A673 (cell line): ENCODE measurements at regions not wholly inside any gene's neighbourhood (a gene's known extent, or its start where the extent isn't known, plus 50 kb on each side); places are given as distances from the start of the nearest gene placed in this dataset.

Experiments
- BruUV-seq: library from RNA; stranded (reverse); fragments of 400-500 nt; replicated peaks from 2 replicates; lab custom pipeline; 2021; lab: Mats Ljungman, UMichigan
- CTCF ChIA-PET: fragments of 300-600 bp; sonication (Branson Sonifier 250); formaldehyde crosslinking; loops from one replicate; lab custom pipeline; 2022; ENCODE audit warnings: antibody characterized with exemption; lab: Charles Lee
- POLR2A ChIA-PET: fragments of 300-600 bp; sonication (Branson Sonifier 250); formaldehyde crosslinking; loops from one replicate; lab custom pipeline; 2022; ENCODE audit warnings: antibody characterized with exemption; ENCODE audit not compliant: low non-redundant PET; lab: Charles Lee
- DNase-seq: peaks from one replicate; pipeline ENCODE4 v3.0.0-alpha.2; 2015; ENCODE audit warnings: low spot score
- H3K27ac ChIP-seq: fragments of 200-600 bp; sonication (generic); 2 replicates; pipeline ENCODE4 v1.5.1; 2016; ENCODE audit warnings: mixed run types, low read depth, mild to moderate bottlenecking, mixed read lengths, antibody characterized with exemption, low read length; ENCODE audit not compliant: poor library complexity, severe bottlenecking
- H3K27me3 ChIP-seq: fragments of 200-600 bp; sonication (generic); replicated peaks from 2 replicates; pipeline ENCODE4 v1.6.1; 2017; ENCODE audit warnings: mixed run types, low read depth, mild to moderate bottlenecking, mixed read lengths, antibody characterized with exemption, low read length; ENCODE audit not compliant: insufficient read depth, poor library complexity
- H3K36me3 ChIP-seq: fragments of 200-600 bp; sonication (generic); 2 replicates; pipeline ENCODE4 v1.6.1; 2016; ENCODE audit warnings: mixed run types, mild to moderate bottlenecking, mixed read lengths, antibody characterized with exemption, low read length; ENCODE audit not compliant: insufficient read depth, poor library complexity, severe bottlenecking
- H3K4me1 ChIP-seq: fragments of 200-600 bp; sonication (generic); 2 replicates; pipeline ENCODE4 v1.6.1; 2017; ENCODE audit warnings: mixed run types, mild to moderate bottlenecking, mixed read lengths, antibody characterized with exemption, low read length; ENCODE audit not compliant: insufficient read depth, poor library complexity, severe bottlenecking
- H3K4me3 ChIP-seq: fragments of 200-600 bp; sonication (generic); 2 replicates; pipeline ENCODE4 v1.5.1; 2016; ENCODE audit warnings: low read depth, mixed run types, mild to moderate bottlenecking, mixed read lengths, low read length; ENCODE audit not compliant: poor library complexity, severe bottlenecking
- H3K9me3 ChIP-seq: fragments of 200-600 bp; sonication (generic); 2 replicates; pipeline ENCODE4 v1.6.1; 2016; ENCODE audit warnings: mixed run types, low read depth, mild to moderate bottlenecking, mixed read lengths, antibody characterized with exemption, low read length; ENCODE audit not compliant: poor library complexity, severe bottlenecking
- EZH2 ChIP-seq: fragments of 200-600 bp; sonication (generic); IDR thresholded peaks from 2 replicates; pipeline ENCODE4 v1.6.1; 2017; ENCODE audit warnings: borderline replicate concordance, low read depth, mild to moderate bottlenecking, mixed read lengths, antibody characterized with exemption, low read length; ENCODE audit not compliant: poor library complexity, severe bottlenecking
- intact Hi-C: fragments of 100-400 bp; cut with micrococcal nuclease; formaldehyde crosslinking; loops from one replicate; pipeline ENCODE4 v1.10.0; 2022; ENCODE audit not compliant: unreplicated experiment
- TF ChIP-seq, protein P1 (sequence below): fragments of 300-800, 200-600 bp; sonication (generic); conservative IDR thresholded peaks from 2 replicates; pipeline ENCODE4 v1.5.1; 2017; ENCODE audit warnings: low read depth, mild to moderate bottlenecking, antibody characterized with exemption, low read length, moderate library complexity, mixed read lengths

DNA sequence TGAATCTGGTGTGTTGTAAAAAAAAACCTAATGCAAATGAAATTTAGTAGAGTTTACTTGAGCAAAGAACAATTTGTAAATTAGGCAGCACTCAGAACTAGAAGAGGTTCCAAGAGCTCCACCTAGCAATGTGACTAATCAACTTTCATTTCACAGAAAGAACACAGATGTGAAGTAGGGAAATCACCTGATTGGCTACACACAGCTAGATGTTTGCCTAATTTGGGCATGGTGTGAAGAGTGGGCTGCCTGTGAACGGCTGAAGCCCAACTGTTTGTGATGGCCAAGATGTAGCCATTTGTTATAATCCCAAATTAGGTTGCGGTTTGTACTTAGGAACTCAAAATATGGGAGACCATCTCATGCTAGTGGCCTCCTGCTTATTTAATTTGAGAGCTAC, 724.4 kb upstream of the SLITRK5 start:
- H3K4me3 ChIP-seq: no peak overlapping the region
- H3K27me3 ChIP-seq: no peaks in the 10 kb centered on the region
- no peaks in the 10 kb centered on the region for H3K9me3 ChIP-seq
- POLR2A ChIA-PET: no interaction called here
- no TSS peak for BruUV-seq
- CTCF ChIA-PET: no interaction called here
- no peak for TF ChIP-seq EZH2
- TF ChIP-seq, protein P1, sequence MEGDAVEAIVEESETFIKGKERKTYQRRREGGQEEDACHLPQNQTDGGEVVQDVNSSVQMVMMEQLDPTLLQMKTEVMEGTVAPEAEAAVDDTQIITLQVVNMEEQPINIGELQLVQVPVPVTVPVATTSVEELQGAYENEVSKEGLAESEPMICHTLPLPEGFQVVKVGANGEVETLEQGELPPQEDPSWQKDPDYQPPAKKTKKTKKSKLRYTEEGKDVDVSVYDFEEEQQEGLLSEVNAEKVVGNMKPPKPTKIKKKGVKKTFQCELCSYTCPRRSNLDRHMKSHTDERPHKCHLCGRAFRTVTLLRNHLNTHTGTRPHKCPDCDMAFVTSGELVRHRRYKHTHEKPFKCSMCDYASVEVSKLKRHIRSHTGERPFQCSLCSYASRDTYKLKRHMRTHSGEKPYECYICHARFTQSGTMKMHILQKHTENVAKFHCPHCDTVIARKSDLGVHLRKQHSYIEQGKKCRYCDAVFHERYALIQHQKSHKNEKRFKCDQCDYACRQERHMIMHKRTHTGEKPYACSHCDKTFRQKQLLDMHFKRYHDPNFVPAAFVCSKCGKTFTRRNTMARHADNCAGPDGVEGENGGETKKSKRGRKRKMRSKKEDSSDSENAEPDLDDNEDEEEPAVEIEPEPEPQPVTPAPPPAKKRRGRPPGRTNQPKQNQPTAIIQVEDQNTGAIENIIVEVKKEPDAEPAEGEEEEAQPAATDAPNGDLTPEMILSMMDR: no peak
- no peak overlapping the region for H3K27ac ChIP-seq
- no peaks in the 10 kb centered on the region for H3K4me1 ChIP-seq
- intact Hi-C loops: no loop called here
- H3K36me3 ChIP-seq: no peaks in the 10 kb centered on the region
- DNase-seq: no peak

DNA sequence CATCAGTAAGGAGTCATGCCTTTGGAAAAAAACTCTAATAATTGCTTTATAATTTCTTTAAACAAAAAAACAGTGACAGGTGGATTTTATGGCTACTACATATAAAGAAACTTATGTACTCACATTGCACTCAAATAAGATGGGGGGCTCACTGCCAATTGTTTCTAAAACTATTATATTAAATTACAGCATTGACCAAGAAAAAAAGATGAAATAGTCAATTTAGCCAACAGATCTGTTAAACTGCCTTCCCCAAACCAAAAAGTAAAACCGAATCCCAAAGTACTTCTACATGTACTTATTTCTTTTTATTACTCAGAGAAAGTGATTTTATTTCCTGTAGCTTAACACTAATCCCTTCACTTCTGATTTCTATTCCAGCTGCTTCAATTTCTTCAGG, 716.8 kb upstream of the SLITRK5 start:
- ChIA-PET CTCF (no interaction called here), POLR2A (no interaction called here)
- Histone ChIP-seq H3K4me1 (no peaks in the 10 kb centered on the region), H3K27ac (no peak overlapping the region), H3K9me3 (no peaks in the 10 kb centered on the region), H3K36me3 (no peaks in the 10 kb centered on the region), H3K27me3 (no peaks in the 10 kb centered on the region), H3K4me3 (no peak overlapping the region)
- TF ChIP-seq, protein P1: no peak
- TF ChIP-seq EZH2: no peak
- intact Hi-C loops: no loop called here
- BruUV-seq: no TSS peak
- no peak for DNase-seq

DNA sequence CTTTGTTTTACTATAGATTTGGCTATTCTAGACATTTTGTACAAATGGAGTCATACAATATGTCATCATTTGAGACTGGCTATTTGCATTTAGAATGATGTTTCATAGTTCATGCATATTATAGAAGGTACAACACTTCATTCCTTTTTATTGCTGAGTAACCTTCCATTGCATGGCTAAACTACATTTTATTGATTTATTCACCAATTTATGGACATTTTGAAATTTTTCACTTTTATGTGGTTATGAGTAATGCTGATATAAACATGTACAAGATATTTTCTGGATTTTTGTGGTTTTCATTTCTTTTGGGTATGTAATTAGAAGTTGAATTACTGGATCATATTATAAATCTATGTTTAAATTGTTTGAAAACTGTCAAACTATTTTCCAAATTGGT, 710.3 kb upstream of the SLITRK5 start:
- CTCF ChIA-PET: no interaction called here
- TF ChIP-seq, protein P1: no peak
- TF ChIP-seq EZH2: no peak
- POLR2A ChIA-PET: no interaction called here
- BruUV-seq: no TSS peak
- Histone ChIP-seq H3K27me3 (no peaks in the 10 kb centered on the region), H3K4me3 (no peak overlapping the region), H3K27ac (no peak overlapping the region), H3K4me1 (no peaks in the 10 kb centered on the region), H3K36me3 (no peaks in the 10 kb centered on the region), H3K9me3 (no peaks in the 10 kb centered on the region)
- no peak for DNase-seq
- intact Hi-C loops: no loop called here
